OCI-LY1 (cell line): ENCODE measurements at regions not wholly inside any gene's neighbourhood (a gene's known extent, or its start where the extent isn't known, plus 50 kb on each side); places are given as distances from the start of the nearest gene placed in this dataset.

Source experiments
- CTCF ChIP-seq: fragments of 200-600 bp; sonication (generic), shearing (Covaris generic); IDR thresholded peaks from 2 replicates; pipeline ENCODE4 v1.5.1; 2017; ENCODE audit warnings: mild to moderate bottlenecking, antibody characterized with exemption, low read length, moderate library complexity, mixed read lengths
- EZH2 ChIP-seq: fragments of 200-600 bp; sonication (generic), shearing (Covaris generic); IDR thresholded peaks from 2 replicates; pipeline ENCODE4 v1.8.0; 2017; ENCODE audit warnings: borderline replicate concordance, mixed run types, mild to moderate bottlenecking, antibody characterized with exemption, low read length, moderate library complexity, mixed read lengths

- TF ChIP-seq CTCF (no peak), EZH2 (no peak)
Measured at GRCh38 chr17:36825521-36825920, 111.8 kb upstream of the LHX1 start.
